SH-SY5Y (cell line): ENCODE measurements at regions not wholly inside any gene's neighbourhood (a gene's known extent, or its start where the extent isn't known, plus 50 kb on each side); places are given as distances from the start of the nearest gene placed in this dataset.

ENCODE experiments used
- GATA2 ChIP-seq: IDR thresholded peaks from 2 replicates; pipeline ENCODE4 v1.6.1; 2011; ENCODE audit warnings: mild to moderate bottlenecking, low read depth, low read length
- GATA3 ChIP-seq: IDR thresholded peaks from 2 replicates; pipeline ENCODE4 v1.6.1; 2011; ENCODE audit warnings: low read depth, mild to moderate bottlenecking, low read length, moderate library complexity

DNA sequence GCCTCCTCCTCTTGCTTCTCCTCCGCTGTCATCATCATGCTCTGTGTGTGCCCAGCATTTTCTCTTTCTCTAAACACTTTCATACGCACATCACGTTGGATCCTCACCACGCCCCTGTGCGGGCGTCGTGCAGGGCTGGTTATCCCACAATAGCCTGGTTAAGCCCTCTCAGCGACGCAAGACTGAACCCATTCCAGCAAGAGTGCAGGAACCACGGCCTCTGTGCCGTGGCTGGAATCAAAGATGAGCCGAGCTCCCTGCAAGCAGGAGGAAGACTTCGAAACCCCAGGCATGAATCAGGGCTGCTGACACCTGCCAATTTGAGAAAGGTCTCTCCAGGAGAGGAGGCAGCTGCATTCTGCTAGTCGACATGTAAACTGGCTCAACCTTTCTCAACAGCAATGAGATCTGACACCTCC, 74.8 kb upstream of the FOXK1 start:
- TF ChIP-seq GATA2 = no peak
- TF ChIP-seq GATA3 = no peak
